ENCODE measurements at regions not wholly inside any gene's neighbourhood (a gene's known extent, or its start where the extent isn't known, plus 50 kb on each side); places are given as distances from the start of the nearest gene placed in this dataset.
"Not testable (repeated sequence)": the region's sequence is repeated elsewhere in the genome, so short reads cannot be mapped to it uniquely, and the experiment has no call there.

GRCh38 chr10:64148607-64149006 is 627.4 kb downstream of the REEP3 start:
- H3K27ac Mint-ChIP-seq = no peak overlapping the region
- H3K36me3 Mint-ChIP-seq (ENCODE audit: low read depth) = no peaks in the 10 kb centered on the region
- DNase-seq (ENCODE audit: low spot score) = no peak
- no peak overlapping the region for H3K4me3 Mint-ChIP-seq
- H3K27me3 Mint-ChIP-seq (ENCODE audit: low read depth) = no peaks in the 10 kb centered on the region
- H3K4me1 Mint-ChIP-seq (ENCODE audit: low read depth) = no peaks in the 10 kb centered on the region
- H3K9me3 Mint-ChIP-seq = no peaks in the 10 kb centered on the region

- H3K4me1 Mint-ChIP-seq (ENCODE audit: low read depth) = no peaks in the 10 kb centered on the region
- H3K36me3 Mint-ChIP-seq (ENCODE audit: low read depth) = no peaks in the 10 kb centered on the region
- H3K4me3 Mint-ChIP-seq = no peak overlapping the region
- DNase-seq (ENCODE audit: low spot score) = no peak
- no peak overlapping the region for H3K27ac Mint-ChIP-seq
- no peaks in the 10 kb centered on the region for H3K9me3 Mint-ChIP-seq
- H3K27me3 Mint-ChIP-seq (ENCODE audit: low read depth) = no peaks in the 10 kb centered on the region
Observed at GRCh38 chr10:64156166-64156565, 635.0 kb downstream of the REEP3 start.

- Mint-ChIP-seq H3K4me3 (no peak overlapping the region), H3K27ac (no peak overlapping the region), H3K27me3 (ENCODE audit: low read depth) (no peaks in the 10 kb centered on the region), H3K4me1 (ENCODE audit: low read depth) (no peaks in the 10 kb centered on the region), H3K36me3 (ENCODE audit: low read depth) (no peaks in the 10 kb centered on the region), H3K9me3 (no peaks in the 10 kb centered on the region)
- no peak for DNase-seq (ENCODE audit: low spot score)
Observed at GRCh38 chr10:64158551-64158950, 637.4 kb downstream of the REEP3 start.

GRCh38 chr10:64159910-64160872 is 639.0 kb downstream of the REEP3 start:
- no peaks in the 10 kb centered on the region for H3K9me3 Mint-ChIP-seq
- H3K27ac Mint-ChIP-seq = no peak overlapping the region
- no peaks in the 10 kb centered on the region for H3K36me3 Mint-ChIP-seq (ENCODE audit: low read depth)
- no peak overlapping the region for H3K4me3 Mint-ChIP-seq
- no peaks in the 10 kb centered on the region for H3K4me1 Mint-ChIP-seq (ENCODE audit: low read depth)
- no peaks in the 10 kb centered on the region for H3K27me3 Mint-ChIP-seq (ENCODE audit: low read depth)
- no peak for DNase-seq (ENCODE audit: low spot score)

- Mint-ChIP-seq H3K36me3 (ENCODE audit: low read depth) (no peaks in the 10 kb centered on the region), H3K9me3 (peaks cover 18% of the 10 kb centered on the region), H3K4me3 (no peak overlapping the region), H3K27ac (no peak overlapping the region), H3K4me1 (ENCODE audit: low read depth) (no peaks in the 10 kb centered on the region), H3K27me3 (ENCODE audit: low read depth) (no peaks in the 10 kb centered on the region)
- no peak for DNase-seq (ENCODE audit: low spot score)
Observed at GRCh38 chr10:64170791-64171190, 649.6 kb downstream of the REEP3 start.

GRCh38 chr10:64173826-64174225 is 652.6 kb downstream of the REEP3 start:
- no peak overlapping the region for H3K27ac Mint-ChIP-seq
- H3K36me3 Mint-ChIP-seq (ENCODE audit: low read depth) = no peaks in the 10 kb centered on the region
- no peaks in the 10 kb centered on the region for H3K27me3 Mint-ChIP-seq (ENCODE audit: low read depth)
- no peaks in the 10 kb centered on the region for H3K4me1 Mint-ChIP-seq (ENCODE audit: low read depth)
- H3K9me3 Mint-ChIP-seq = peaks cover 12% of the 10 kb centered on the region
- no peak overlapping the region for H3K4me3 Mint-ChIP-seq
- DNase-seq (ENCODE audit: low spot score) = no peak

- H3K4me1 Mint-ChIP-seq (ENCODE audit: low read depth) = no peaks in the 10 kb centered on the region
Observed at GRCh38 chr10:64174666-64175255, 653.6 kb downstream of the REEP3 start.

GRCh38 chr10:64175271-64175962 is 654.2 kb downstream of the REEP3 start:
- H3K36me3 Mint-ChIP-seq (ENCODE audit: low read depth) = no peaks in the 10 kb centered on the region
- DNase-seq (ENCODE audit: low spot score) = no peak
- no peaks in the 10 kb centered on the region for H3K27me3 Mint-ChIP-seq (ENCODE audit: low read depth)
- peaks cover 3% of the 10 kb centered on the region for H3K9me3 Mint-ChIP-seq
- no peak overlapping the region for H3K27ac Mint-ChIP-seq
- H3K4me1 Mint-ChIP-seq (ENCODE audit: low read depth) = no peaks in the 10 kb centered on the region
- no peak overlapping the region for H3K4me3 Mint-ChIP-seq

More at GRCh38 chr10:64174666-64175255, 653.6 kb downstream of the REEP3 start:
- no peak overlapping the region for H3K4me3 Mint-ChIP-seq
- no peaks in the 10 kb centered on the region for H3K36me3 Mint-ChIP-seq (ENCODE audit: low read depth)
- DNase-seq (ENCODE audit: low spot score) = no peak
- H3K27ac Mint-ChIP-seq = no peak overlapping the region
- peaks cover 9% of the 10 kb centered on the region for H3K9me3 Mint-ChIP-seq
- H3K27me3 Mint-ChIP-seq (ENCODE audit: low read depth) = no peaks in the 10 kb centered on the region

GRCh38 chr10:64182671-64183070 is 661.5 kb downstream of the REEP3 start:
- H3K27ac Mint-ChIP-seq = no peak overlapping the region
- no peak for DNase-seq (ENCODE audit: low spot score)

GRCh38 chr10:64191286-64191685 is 670.1 kb downstream of the REEP3 start:
- Mint-ChIP-seq H3K27me3 (ENCODE audit: low read depth) (no peaks in the 10 kb centered on the region), H3K4me1 (ENCODE audit: low read depth) (no peaks in the 10 kb centered on the region), H3K4me3 (no peak overlapping the region), H3K9me3 (peaks cover 4% of the 10 kb centered on the region), H3K36me3 (ENCODE audit: low read depth) (no peaks in the 10 kb centered on the region), H3K27ac (no peak overlapping the region)
- no peak for DNase-seq (ENCODE audit: low spot score)

More at GRCh38 chr10:64182671-64183070, 661.5 kb downstream of the REEP3 start:
- H3K27me3 Mint-ChIP-seq (ENCODE audit: low read depth) = no peaks in the 10 kb centered on the region
- no peaks in the 10 kb centered on the region for H3K4me1 Mint-ChIP-seq (ENCODE audit: low read depth)
- H3K9me3 Mint-ChIP-seq = no peaks in the 10 kb centered on the region
- H3K4me3 Mint-ChIP-seq = no peak overlapping the region
- H3K36me3 Mint-ChIP-seq (ENCODE audit: low read depth) = no peaks in the 10 kb centered on the region

GRCh38 chr10:64196638-64197315 is 675.6 kb downstream of the REEP3 start:
- no peak overlapping the region for H3K4me3 Mint-ChIP-seq
- no peak overlapping the region for H3K27ac Mint-ChIP-seq
- no peaks in the 10 kb centered on the region for H3K36me3 Mint-ChIP-seq (ENCODE audit: low read depth)
- no peak for DNase-seq (ENCODE audit: low spot score)
- peaks cover 4% of the 10 kb centered on the region for H3K9me3 Mint-ChIP-seq
- no peaks in the 10 kb centered on the region for H3K27me3 Mint-ChIP-seq (ENCODE audit: low read depth)
- H3K4me1 Mint-ChIP-seq (ENCODE audit: low read depth) = no peaks in the 10 kb centered on the region

- peaks cover 8% of the 10 kb centered on the region for H3K9me3 Mint-ChIP-seq
- H3K4me3 Mint-ChIP-seq = no peak overlapping the region
- no peaks in the 10 kb centered on the region for H3K36me3 Mint-ChIP-seq (ENCODE audit: low read depth)
- no peak for DNase-seq (ENCODE audit: low spot score)
- H3K4me1 Mint-ChIP-seq (ENCODE audit: low read depth) = no peaks in the 10 kb centered on the region
- no peaks in the 10 kb centered on the region for H3K27me3 Mint-ChIP-seq (ENCODE audit: low read depth)
- H3K27ac Mint-ChIP-seq = no peak overlapping the region
Observed at GRCh38 chr10:64201936-64202335, 680.7 kb downstream of the REEP3 start.

GRCh38 chr10:64204504-64204903 is 683.3 kb downstream of the REEP3 start:
- H3K27ac Mint-ChIP-seq; DNase-seq (ENCODE audit: low spot score); H3K27me3 Mint-ChIP-seq (ENCODE audit: low read depth); H3K36me3 Mint-ChIP-seq (ENCODE audit: low read depth); H3K9me3 Mint-ChIP-seq; H3K4me3 Mint-ChIP-seq; H3K4me1 Mint-ChIP-seq (ENCODE audit: low read depth): not testable (repeated sequence)

Data from T-helper 2 cell treated with Interferon-gamma antibody and Interleukin-4, amounts not matched to agents 5 μg/mL and 100 μg/mL, for 36 hours (primary cell).